ENCODE measurements at regions not wholly inside any gene's neighbourhood (a gene's known extent, or its start where the extent isn't known, plus 50 kb on each side); places are given as distances from the start of the nearest gene placed in this dataset.

DNA sequence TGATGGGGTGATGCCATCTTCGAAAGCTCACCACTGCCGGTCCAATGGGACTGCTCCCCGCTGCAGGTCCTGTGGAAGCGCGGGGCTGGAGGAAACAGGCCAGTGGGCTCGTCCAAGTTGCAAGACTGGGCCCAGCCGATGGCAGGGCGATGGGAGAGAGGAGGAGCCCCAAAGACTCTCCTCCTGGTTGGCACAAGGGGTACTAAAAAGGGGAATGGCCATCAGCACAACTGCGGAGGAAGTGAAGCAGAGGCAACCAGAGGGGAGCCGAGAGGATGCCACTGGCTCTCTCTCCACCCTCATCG is 357.1 kb downstream of the SHANK2 start:
- TF ChIP-seq, protein P1, sequence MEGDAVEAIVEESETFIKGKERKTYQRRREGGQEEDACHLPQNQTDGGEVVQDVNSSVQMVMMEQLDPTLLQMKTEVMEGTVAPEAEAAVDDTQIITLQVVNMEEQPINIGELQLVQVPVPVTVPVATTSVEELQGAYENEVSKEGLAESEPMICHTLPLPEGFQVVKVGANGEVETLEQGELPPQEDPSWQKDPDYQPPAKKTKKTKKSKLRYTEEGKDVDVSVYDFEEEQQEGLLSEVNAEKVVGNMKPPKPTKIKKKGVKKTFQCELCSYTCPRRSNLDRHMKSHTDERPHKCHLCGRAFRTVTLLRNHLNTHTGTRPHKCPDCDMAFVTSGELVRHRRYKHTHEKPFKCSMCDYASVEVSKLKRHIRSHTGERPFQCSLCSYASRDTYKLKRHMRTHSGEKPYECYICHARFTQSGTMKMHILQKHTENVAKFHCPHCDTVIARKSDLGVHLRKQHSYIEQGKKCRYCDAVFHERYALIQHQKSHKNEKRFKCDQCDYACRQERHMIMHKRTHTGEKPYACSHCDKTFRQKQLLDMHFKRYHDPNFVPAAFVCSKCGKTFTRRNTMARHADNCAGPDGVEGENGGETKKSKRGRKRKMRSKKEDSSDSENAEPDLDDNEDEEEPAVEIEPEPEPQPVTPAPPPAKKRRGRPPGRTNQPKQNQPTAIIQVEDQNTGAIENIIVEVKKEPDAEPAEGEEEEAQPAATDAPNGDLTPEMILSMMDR (IDR thresholded peaks at IDR 0.05; ENCODE audit: insufficient read depth, low read depth, low read length), result no peak
- no peak for TF ChIP-seq EZH2 (IDR thresholded peaks at IDR 0.05; ENCODE audit: insufficient read depth, low read length)
